ENCODE measurements at regions not wholly inside any gene's neighbourhood (a gene's known extent, or its start where the extent isn't known, plus 50 kb on each side); places are given as distances from the start of the nearest gene placed in this dataset.
A peak's percentile ranks its signal among the peaks of the same experiment; 100 is the strongest.

- H3K9me3 ChIP-seq (ENCODE audit: control insufficient read depth, low read depth, low read length), result no peaks in the 10 kb centered on the region
- H3K27ac ChIP-seq (ENCODE audit: control insufficient read depth, insufficient read depth, low read length), result peak overlapping the region; percentile 1
- DNase-seq (ENCODE audit: low read depth, low spot score) (no peak), FAIRE-seq (no peak)
- peak overlapping the region; percentile 39 for H3K4me2 ChIP-seq (ENCODE audit: control insufficient read depth, extremely low read depth, insufficient read depth, low read depth, low read length)
- H3K36me3 ChIP-seq (ENCODE audit: control insufficient read depth in 2 of 2, extremely low read depth in 1 of 2, insufficient read depth in 2 of 2, low read length in 2 of 2), result no peaks in the 10 kb centered on the region
- no peak overlapping the region for H2AFZ ChIP-seq (ENCODE audit: control insufficient read depth, low read length)
- no peaks in the 10 kb centered on the region for H3K27me3 ChIP-seq (ENCODE audit: control insufficient read depth, extremely low read depth, insufficient read depth, low read length)
- H3K79me2 ChIP-seq (ENCODE audit: control insufficient read depth, insufficient read depth, low read length), result no peaks in the 10 kb centered on the region
- no peaks in the 10 kb centered on the region for H4K20me1 ChIP-seq (ENCODE audit: control insufficient read depth, extremely low read depth, insufficient read depth, low read length)
- no peaks in the 10 kb centered on the region for H3K9me1 ChIP-seq (ENCODE audit: control insufficient read depth, extremely low read depth, insufficient read depth, low read length)
- peaks cover 21% of the 10 kb centered on the region for H3K4me1 ChIP-seq (ENCODE audit: control insufficient read depth, extremely low read depth, insufficient read depth, low read length)
- TF ChIP-seq EZH2 (IDR thresholded peaks at IDR 0.05; ENCODE audit: low read length) (no peak), CTCF (optimal IDR thresholded peaks at IDR 0.05 in 1 of 3, IDR thresholded peaks at IDR 0.05 in 1 of 3, conservative IDR thresholded peaks at IDR 0.05 in 1 of 3; ENCODE audit: extremely low read depth in 1 of 3, insufficient read depth in 2 of 3, low read length in 3 of 3) (no peak)
- no peak overlapping the region for H3K9ac ChIP-seq (ENCODE audit: control insufficient read depth, extremely low read depth, insufficient read depth, low read length)
- dilution Hi-C loops (cut with MboI; ENCODE audit: extremely low pct_ligation_motif_present, low sequenced_read_pairs), result loop anchor here (25.0 kb wide), 1 partner anchor 194 kb away; no protein-coding TSS in a partner anchor
- no peak overlapping the region for H3K4me3 ChIP-seq (ENCODE audit: control insufficient read depth in 2 of 3, extremely low read depth in 1 of 3, insufficient read depth in 2 of 3, low read depth in 1 of 3, low read length in 3 of 3)
Observed at GRCh38 chr2:217706513-217706912, 296.3 kb downstream of the TNS1 start.

GRCh38 chr2:217706095-217706494, 296.7 kb downstream of the TNS1 start:
- dilution Hi-C loops (cut with MboI; ENCODE audit: extremely low pct_ligation_motif_present, low sequenced_read_pairs), result loop anchor here (25.0 kb wide), 1 partner anchor 194 kb away; no protein-coding TSS in a partner anchor
- no peaks in the 10 kb centered on the region for H3K79me2 ChIP-seq (ENCODE audit: control insufficient read depth, insufficient read depth, low read length)
- no peak overlapping the region for H3K4me2 ChIP-seq (ENCODE audit: control insufficient read depth, extremely low read depth, insufficient read depth, low read depth, low read length)
- TF ChIP-seq EZH2 (IDR thresholded peaks at IDR 0.05; ENCODE audit: low read length), result no peak
- no peak for TF ChIP-seq CTCF (optimal IDR thresholded peaks at IDR 0.05 in 1 of 3, IDR thresholded peaks at IDR 0.05 in 1 of 3, conservative IDR thresholded peaks at IDR 0.05 in 1 of 3; ENCODE audit: extremely low read depth in 1 of 3, insufficient read depth in 2 of 3, low read length in 3 of 3)
- H3K4me1 ChIP-seq (ENCODE audit: control insufficient read depth, extremely low read depth, insufficient read depth, low read length), result peaks cover 21% of the 10 kb centered on the region
- DNase-seq (ENCODE audit: low read depth, low spot score) (no peak), FAIRE-seq (no peak)
- H2AFZ ChIP-seq (ENCODE audit: control insufficient read depth, low read length), result no peak overlapping the region
- no peaks in the 10 kb centered on the region for H4K20me1 ChIP-seq (ENCODE audit: control insufficient read depth, extremely low read depth, insufficient read depth, low read length)
- H3K9me1 ChIP-seq (ENCODE audit: control insufficient read depth, extremely low read depth, insufficient read depth, low read length), result no peaks in the 10 kb centered on the region
- H3K27ac ChIP-seq (ENCODE audit: control insufficient read depth, insufficient read depth, low read length), result no peak overlapping the region
- no peaks in the 10 kb centered on the region for H3K36me3 ChIP-seq (ENCODE audit: control insufficient read depth in 2 of 2, extremely low read depth in 1 of 2, insufficient read depth in 2 of 2, low read length in 2 of 2)
- no peak overlapping the region for H3K9ac ChIP-seq (ENCODE audit: control insufficient read depth, extremely low read depth, insufficient read depth, low read length)
- H3K4me3 ChIP-seq (ENCODE audit: control insufficient read depth in 2 of 3, extremely low read depth in 1 of 3, insufficient read depth in 2 of 3, low read depth in 1 of 3, low read length in 3 of 3), result no peak overlapping the region
- no peaks in the 10 kb centered on the region for H3K27me3 ChIP-seq (ENCODE audit: control insufficient read depth, extremely low read depth, insufficient read depth, low read length)
- H3K9me3 ChIP-seq (ENCODE audit: control insufficient read depth, low read depth, low read length), result no peaks in the 10 kb centered on the region

Measured in keratinocyte (primary cell).